ENCODE measurements at regions not wholly inside any gene's neighbourhood (a gene's known extent, or its start where the extent isn't known, plus 50 kb on each side); places are given as distances from the start of the nearest gene placed in this dataset.

DNA sequence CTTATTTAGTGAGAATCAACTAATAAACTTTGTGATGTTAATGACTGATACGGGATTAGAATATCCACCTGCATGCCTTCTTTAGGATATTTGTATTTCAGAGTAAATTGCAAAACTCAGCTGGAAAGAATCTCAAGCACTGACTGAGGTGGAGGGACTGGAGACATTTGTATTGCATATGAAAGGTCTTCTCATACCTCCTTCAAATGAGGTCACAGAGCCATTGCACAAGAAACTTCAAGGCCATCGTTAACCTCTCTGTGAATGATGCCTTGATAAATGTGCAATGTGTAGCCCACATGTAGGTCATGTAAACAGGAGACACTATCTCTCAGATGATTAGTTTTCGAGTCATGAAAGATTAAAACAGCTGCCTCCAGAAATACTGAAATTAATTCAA lies 531.7 kb upstream of the PLXNA2 start:
- TF ChIP-seq TAF1 (IDR thresholded peaks at IDR 0.05; ENCODE audit: low read depth) (no peak), YY1 (IDR thresholded peaks at IDR 0.05; ENCODE audit: low read depth) (no peak), CEBPB (IDR thresholded peaks at IDR 0.05) (no peak), TCF12 (IDR thresholded peaks at IDR 0.05; ENCODE audit: low read depth) (no peak), RAD21 (IDR thresholded peaks at IDR 0.05; ENCODE audit: low read depth) (no peak)
- TF ChIP-seq, protein P1, sequence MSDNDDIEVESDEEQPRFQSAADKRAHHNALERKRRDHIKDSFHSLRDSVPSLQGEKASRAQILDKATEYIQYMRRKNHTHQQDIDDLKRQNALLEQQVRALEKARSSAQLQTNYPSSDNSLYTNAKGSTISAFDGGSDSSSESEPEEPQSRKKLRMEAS (IDR thresholded peaks at IDR 0.05), result no peak

DNA sequence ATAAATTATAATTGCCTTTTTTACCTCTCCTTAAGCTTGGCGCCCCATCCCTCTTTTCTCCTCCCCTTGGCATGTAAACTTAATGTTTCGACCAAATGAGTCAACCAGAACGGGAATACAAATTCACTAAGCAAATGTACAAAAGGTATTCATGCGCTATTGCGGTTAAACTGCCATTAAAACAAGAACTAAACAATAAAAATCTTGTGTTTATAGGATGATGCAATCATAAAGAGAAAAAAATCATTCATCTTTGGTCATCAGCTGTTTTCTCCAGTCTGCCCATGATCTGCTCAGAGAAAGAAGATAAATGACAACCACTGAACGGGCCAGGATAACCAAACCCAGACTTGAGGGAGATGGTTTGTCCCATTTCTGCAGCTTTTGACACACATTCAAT lies 534.2 kb upstream of the PLXNA2 start:
- TF ChIP-seq CEBPB (IDR thresholded peaks at IDR 0.05) (no peak), TAF1 (IDR thresholded peaks at IDR 0.05; ENCODE audit: low read depth) (no peak), TEAD4 (IDR thresholded peaks at IDR 0.05) (no peak), YY1 (IDR thresholded peaks at IDR 0.05; ENCODE audit: low read depth) (no peak), CREB1 (IDR thresholded peaks at IDR 0.05; ENCODE audit: low read depth) (no peak), TCF12 (IDR thresholded peaks at IDR 0.05; ENCODE audit: low read depth) (no peak), FOXM1 (IDR thresholded peaks at IDR 0.05; ENCODE audit: borderline replicate concordance, low read depth) (no peak), EP300 (IDR thresholded peaks at IDR 0.05; ENCODE audit: borderline replicate concordance) (no peak), NFIC (IDR thresholded peaks at IDR 0.05) (no peak), EGR1 (IDR thresholded peaks at IDR 0.05) (no peak), ZBTB7A (IDR thresholded peaks at IDR 0.05; ENCODE audit: low read depth) (no peak), RAD21 (IDR thresholded peaks at IDR 0.05; ENCODE audit: low read depth) (no peak)
- TF ChIP-seq, protein P1 (IDR thresholded peaks at IDR 0.05), result no peak
- TF ChIP-seq, protein P2, sequence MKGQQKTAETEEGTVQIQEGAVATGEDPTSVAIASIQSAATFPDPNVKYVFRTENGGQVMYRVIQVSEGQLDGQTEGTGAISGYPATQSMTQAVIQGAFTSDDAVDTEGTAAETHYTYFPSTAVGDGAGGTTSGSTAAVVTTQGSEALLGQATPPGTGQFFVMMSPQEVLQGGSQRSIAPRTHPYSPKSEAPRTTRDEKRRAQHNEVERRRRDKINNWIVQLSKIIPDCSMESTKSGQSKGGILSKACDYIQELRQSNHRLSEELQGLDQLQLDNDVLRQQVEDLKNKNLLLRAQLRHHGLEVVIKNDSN (IDR thresholded peaks at IDR 0.05), result no peak
- TF ChIP-seq, protein P3, sequence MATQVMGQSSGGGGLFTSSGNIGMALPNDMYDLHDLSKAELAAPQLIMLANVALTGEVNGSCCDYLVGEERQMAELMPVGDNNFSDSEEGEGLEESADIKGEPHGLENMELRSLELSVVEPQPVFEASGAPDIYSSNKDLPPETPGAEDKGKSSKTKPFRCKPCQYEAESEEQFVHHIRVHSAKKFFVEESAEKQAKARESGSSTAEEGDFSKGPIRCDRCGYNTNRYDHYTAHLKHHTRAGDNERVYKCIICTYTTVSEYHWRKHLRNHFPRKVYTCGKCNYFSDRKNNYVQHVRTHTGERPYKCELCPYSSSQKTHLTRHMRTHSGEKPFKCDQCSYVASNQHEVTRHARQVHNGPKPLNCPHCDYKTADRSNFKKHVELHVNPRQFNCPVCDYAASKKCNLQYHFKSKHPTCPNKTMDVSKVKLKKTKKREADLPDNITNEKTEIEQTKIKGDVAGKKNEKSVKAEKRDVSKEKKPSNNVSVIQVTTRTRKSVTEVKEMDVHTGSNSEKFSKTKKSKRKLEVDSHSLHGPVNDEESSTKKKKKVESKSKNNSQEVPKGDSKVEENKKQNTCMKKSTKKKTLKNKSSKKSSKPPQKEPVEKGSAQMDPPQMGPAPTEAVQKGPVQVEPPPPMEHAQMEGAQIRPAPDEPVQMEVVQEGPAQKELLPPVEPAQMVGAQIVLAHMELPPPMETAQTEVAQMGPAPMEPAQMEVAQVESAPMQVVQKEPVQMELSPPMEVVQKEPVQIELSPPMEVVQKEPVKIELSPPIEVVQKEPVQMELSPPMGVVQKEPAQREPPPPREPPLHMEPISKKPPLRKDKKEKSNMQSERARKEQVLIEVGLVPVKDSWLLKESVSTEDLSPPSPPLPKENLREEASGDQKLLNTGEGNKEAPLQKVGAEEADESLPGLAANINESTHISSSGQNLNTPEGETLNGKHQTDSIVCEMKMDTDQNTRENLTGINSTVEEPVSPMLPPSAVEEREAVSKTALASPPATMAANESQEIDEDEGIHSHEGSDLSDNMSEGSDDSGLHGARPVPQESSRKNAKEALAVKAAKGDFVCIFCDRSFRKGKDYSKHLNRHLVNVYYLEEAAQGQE (IDR thresholded peaks at IDR 0.05; ENCODE audit: low read depth), result no peak

DNA sequence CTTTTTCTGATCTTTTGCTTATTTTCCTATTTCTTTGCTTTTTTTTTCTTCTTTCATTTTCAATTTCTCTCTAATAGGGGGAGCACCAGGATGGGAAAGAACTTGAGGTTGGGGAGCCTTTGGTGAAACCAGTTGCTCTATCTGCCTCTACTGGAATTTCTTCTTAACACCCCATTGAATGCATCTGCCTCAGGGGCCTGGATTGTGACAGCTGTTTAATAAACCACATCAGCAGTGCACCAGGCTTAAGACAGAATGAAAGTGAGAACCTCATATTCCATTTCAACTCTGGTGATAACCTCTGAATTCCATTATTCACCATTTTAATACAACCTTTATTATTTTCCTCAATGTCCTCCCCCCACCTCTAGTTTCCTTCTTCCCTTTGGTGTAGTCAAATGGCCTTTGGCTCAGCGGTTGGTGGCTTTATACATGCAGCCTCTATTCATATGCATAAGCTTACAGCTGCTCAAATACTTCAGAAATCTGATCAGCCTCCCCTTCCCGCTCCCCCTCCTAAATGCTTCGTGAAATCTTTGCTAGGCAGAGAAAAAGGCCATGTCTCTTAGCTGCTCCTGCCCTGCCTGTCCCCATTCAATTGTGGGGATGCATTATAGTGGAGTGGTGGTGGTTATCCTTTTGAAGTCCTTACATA lies 537.3 kb upstream of the PLXNA2 start:
- TF ChIP-seq TAF1 (IDR thresholded peaks at IDR 0.05; ENCODE audit: low read depth), result no peak
- no peak for TF ChIP-seq NFIC (IDR thresholded peaks at IDR 0.05)
- no peak for TF ChIP-seq TEAD4 (IDR thresholded peaks at IDR 0.05)
- TF ChIP-seq EP300 (IDR thresholded peaks at IDR 0.05; ENCODE audit: borderline replicate concordance), result no peak
- TF ChIP-seq RAD21 (IDR thresholded peaks at IDR 0.05; ENCODE audit: low read depth), result no peak
- no peak for TF ChIP-seq CEBPB (IDR thresholded peaks at IDR 0.05)
- no peak for TF ChIP-seq CREB1 (IDR thresholded peaks at IDR 0.05; ENCODE audit: low read depth)
- no peak for TF ChIP-seq TCF12 (IDR thresholded peaks at IDR 0.05; ENCODE audit: low read depth)
- TF ChIP-seq, protein P2 (IDR thresholded peaks at IDR 0.05), result no peak
- TF ChIP-seq, protein P1 (IDR thresholded peaks at IDR 0.05), result no peak
- TF ChIP-seq, protein P3 (IDR thresholded peaks at IDR 0.05; ENCODE audit: low read depth), result no peak

DNA sequence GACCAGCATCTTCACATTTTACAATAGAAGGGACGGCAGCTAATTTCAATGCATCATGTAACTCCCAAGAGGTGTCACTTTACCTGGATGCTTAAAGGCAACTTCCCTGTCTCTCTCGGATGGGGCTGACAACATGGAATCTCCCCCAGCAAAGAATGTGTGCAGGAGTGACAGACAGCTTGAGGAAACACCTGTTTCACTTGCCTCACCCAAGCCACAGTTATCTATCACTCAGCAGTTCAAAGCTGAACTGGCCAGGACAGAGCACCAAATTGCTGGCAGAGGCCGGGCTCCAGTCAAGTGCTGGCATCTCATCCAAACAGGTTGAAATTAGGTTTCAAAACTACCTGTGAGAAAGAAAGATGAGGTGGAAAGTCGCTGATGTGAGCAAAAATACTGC lies 538.0 kb upstream of the PLXNA2 start:
- TF ChIP-seq FOXM1 (IDR thresholded peaks at IDR 0.05; ENCODE audit: borderline replicate concordance, low read depth) (no peak), YY1 (IDR thresholded peaks at IDR 0.05; ENCODE audit: low read depth) (no peak), CREB1 (IDR thresholded peaks at IDR 0.05; ENCODE audit: low read depth) (no peak), CEBPB (IDR thresholded peaks at IDR 0.05) (no peak), EP300 (IDR thresholded peaks at IDR 0.05; ENCODE audit: borderline replicate concordance) (no peak), ZBTB7A (IDR thresholded peaks at IDR 0.05; ENCODE audit: low read depth) (no peak), TEAD4 (IDR thresholded peaks at IDR 0.05) (no peak), RAD21 (IDR thresholded peaks at IDR 0.05; ENCODE audit: low read depth) (no peak), TCF12 (IDR thresholded peaks at IDR 0.05; ENCODE audit: low read depth) (no peak), NFIC (IDR thresholded peaks at IDR 0.05) (no peak), TAF1 (IDR thresholded peaks at IDR 0.05; ENCODE audit: low read depth) (no peak), EGR1 (IDR thresholded peaks at IDR 0.05) (no peak)
- TF ChIP-seq, protein P3 (IDR thresholded peaks at IDR 0.05; ENCODE audit: low read depth), result no peak
- TF ChIP-seq, protein P2 (IDR thresholded peaks at IDR 0.05), result no peak
- TF ChIP-seq, protein P1 (IDR thresholded peaks at IDR 0.05), result no peak

Data from Ishikawa (cell line).